PC-9 (cell line): ENCODE measurements at regions not wholly inside any gene's neighbourhood (a gene's known extent, or its start where the extent isn't known, plus 50 kb on each side); places are given as distances from the start of the nearest gene placed in this dataset.

ENCODE experiments used
- CTCF ChIP-seq: fragments of 200-600 bp; sonication (generic); conservative IDR thresholded peaks from 2 replicates; pipeline ENCODE4 v1.6.1; 2017; ENCODE audit warnings: mixed run types, antibody characterized with exemption, mild to moderate bottlenecking, moderate library complexity
- EZH2 ChIP-seq: fragments of 200-600 bp; sonication (generic); IDR thresholded peaks from 2 replicates; pipeline ENCODE4 v1.8.0; 2017; ENCODE audit warnings: antibody characterized with exemption, low read depth

DNA sequence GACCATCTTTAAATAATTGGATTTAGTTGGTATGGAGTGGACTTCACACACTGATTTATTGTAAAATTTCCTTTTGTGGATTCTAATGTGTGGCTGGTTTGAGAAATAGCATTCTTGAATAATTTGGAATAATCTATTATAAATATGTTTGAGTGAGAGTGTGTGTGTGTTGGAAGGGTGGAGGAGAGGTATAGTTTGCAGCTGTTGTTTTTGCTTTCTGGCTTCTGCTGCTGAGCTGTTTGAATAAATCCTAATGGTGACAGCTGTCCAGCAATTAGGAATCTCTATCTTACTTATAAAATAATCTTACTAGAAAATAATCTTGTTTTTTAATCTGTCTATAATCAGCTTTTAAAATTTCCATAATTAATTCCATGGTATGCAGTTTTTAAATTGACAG lies 1283.0 kb upstream of the CDH2 start:
- TF ChIP-seq CTCF (no peak), EZH2 (no peak)
